GM12875 (cell line): ENCODE measurements at regions not wholly inside any gene's neighbourhood (a gene's known extent, or its start where the extent isn't known, plus 50 kb on each side); places are given as distances from the start of the nearest gene placed in this dataset.

ENCODE experiments used
- H3K4me3 ChIP-seq: one replicate; pipeline ENCODE4 v1.5.1; 2011; ENCODE audit warnings: low read depth, low read length, control low read depth
- TF ChIP-seq, protein P1 (sequence below): IDR thresholded peaks from 2 replicates; pipeline ENCODE4 v1.5.1; 2011; ENCODE audit warnings: low read depth, mild to moderate bottlenecking, control low read depth, inconsistent platforms, low read length, moderate library complexity, borderline replicate concordance; ENCODE audit not compliant: insufficient read depth

DNA sequence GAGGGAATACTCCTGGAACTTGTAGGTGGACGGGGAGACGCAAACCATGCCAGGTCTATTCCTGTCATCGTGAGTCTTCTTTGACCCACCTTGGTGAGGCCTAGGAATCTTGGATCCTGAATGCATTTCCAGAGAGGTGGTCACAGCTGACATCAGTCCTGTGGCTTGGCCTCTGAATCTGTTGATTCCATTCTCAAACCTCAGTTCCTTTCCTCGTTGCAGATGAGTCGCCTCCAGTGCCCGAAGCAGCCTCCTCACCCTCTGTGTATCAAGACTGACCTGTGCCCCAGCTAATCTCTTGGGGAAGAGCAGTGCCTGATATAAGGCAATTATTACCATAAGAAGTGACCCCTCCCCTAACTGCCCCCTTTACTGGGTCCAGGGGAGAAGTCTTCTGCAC is 118.1 kb downstream of the SMIM20 start:
- no peak overlapping the region for H3K4me3 ChIP-seq
- TF ChIP-seq, protein P1, sequence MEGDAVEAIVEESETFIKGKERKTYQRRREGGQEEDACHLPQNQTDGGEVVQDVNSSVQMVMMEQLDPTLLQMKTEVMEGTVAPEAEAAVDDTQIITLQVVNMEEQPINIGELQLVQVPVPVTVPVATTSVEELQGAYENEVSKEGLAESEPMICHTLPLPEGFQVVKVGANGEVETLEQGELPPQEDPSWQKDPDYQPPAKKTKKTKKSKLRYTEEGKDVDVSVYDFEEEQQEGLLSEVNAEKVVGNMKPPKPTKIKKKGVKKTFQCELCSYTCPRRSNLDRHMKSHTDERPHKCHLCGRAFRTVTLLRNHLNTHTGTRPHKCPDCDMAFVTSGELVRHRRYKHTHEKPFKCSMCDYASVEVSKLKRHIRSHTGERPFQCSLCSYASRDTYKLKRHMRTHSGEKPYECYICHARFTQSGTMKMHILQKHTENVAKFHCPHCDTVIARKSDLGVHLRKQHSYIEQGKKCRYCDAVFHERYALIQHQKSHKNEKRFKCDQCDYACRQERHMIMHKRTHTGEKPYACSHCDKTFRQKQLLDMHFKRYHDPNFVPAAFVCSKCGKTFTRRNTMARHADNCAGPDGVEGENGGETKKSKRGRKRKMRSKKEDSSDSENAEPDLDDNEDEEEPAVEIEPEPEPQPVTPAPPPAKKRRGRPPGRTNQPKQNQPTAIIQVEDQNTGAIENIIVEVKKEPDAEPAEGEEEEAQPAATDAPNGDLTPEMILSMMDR, result no peak

DNA sequence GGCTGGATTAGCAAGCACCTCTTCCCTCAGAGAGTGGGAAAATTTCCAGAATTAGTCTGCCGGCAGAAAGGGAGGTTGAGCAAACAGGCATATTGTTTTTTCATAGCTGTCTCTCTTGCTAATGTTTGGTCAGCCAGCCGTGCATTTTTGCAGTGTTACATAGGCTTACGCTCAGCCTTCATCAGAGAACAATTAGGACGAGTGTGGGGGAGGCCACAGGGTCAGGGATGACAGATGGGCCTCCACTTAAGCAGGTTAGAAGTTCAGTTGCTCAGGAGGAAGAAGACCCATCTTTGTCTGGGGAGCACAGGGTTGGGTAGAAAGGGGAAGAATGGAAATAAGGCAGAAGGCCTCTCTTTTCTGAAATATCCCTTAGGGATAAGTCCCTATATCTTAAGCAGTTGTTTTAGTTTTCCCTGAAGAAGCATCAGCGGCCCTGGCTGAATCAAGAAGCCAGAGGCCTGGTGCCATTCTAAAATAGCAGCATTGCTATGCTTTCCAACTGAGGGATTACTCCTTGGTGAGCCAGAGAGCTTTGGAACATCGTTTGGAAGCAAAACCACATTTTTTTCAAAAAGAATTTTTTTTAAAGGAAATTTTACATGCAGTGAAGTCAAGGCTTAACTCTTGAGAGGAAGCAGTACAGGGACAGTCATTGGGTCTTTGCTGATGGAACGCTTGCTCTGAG is 118.8 kb downstream of the SMIM20 start:
- TF ChIP-seq, protein P1, result no peak

DNA sequence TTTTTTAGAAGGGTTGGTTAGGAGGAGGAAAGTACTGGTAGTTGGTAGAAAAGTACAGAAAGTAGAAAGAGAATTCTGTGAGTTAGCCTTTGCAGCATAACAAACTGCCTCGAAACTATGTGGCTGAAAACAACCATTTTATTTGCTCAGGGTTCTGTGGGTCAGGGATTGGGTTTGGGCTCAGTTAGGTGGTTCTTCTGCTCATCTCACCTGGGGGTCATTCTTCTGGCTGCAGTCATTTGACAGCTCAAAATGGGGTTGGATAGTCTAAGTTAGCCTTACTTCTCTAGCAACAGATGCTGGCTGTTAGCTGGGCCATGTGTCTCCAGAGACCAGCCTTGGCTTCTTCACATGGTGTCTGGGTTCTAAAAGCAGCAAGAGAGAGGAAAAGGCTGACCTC is 119.4 kb downstream of the SMIM20 start:
- TF ChIP-seq, protein P1, result no peak
- no peak overlapping the region for H3K4me3 ChIP-seq

More for the DNA sequence above, 118.8 kb downstream of the SMIM20 start:
- H3K4me3 ChIP-seq, result no peak overlapping the region

DNA sequence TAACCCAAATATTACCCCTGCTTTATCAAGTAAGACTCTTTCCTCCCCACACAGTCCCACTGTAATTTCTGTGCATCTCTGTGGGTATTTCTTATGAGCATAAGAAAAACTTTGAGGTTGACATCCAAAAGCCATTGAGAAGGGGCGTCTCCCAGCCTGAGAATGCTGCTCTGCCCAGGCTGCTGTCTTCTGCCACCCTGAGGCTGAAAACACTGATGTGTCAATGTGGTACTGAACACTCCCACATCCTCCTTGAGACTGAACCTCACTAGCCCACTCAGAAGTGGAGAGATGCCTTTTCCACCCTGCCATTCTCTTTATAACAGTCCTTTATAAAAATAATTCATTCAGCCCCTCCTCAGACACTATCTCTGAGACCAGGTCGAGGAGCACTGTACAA is 120.8 kb downstream of the SMIM20 start:
- H3K4me3 ChIP-seq, result no peak overlapping the region
- TF ChIP-seq, protein P1, result no peak

DNA sequence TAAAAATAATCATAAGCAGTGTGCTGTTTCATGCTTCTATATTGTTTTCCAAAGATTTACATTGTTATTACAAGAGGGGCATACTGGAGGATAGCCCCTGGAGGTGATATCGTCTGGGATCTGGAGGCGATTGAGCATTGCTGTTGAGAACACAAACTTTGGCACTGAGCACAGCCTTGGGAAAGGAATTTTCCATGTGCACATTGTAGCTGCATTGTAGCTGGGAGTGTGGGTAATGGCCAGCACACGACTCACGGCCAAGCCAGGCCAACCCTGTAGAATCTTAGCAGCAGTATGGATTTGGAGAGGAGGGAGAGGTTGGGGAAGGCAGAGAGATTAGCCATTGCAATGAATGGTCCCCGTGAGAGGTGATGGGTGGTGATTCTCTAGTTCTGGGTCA is 121.9 kb downstream of the SMIM20 start:
- TF ChIP-seq, protein P1, result no peak

DNA sequence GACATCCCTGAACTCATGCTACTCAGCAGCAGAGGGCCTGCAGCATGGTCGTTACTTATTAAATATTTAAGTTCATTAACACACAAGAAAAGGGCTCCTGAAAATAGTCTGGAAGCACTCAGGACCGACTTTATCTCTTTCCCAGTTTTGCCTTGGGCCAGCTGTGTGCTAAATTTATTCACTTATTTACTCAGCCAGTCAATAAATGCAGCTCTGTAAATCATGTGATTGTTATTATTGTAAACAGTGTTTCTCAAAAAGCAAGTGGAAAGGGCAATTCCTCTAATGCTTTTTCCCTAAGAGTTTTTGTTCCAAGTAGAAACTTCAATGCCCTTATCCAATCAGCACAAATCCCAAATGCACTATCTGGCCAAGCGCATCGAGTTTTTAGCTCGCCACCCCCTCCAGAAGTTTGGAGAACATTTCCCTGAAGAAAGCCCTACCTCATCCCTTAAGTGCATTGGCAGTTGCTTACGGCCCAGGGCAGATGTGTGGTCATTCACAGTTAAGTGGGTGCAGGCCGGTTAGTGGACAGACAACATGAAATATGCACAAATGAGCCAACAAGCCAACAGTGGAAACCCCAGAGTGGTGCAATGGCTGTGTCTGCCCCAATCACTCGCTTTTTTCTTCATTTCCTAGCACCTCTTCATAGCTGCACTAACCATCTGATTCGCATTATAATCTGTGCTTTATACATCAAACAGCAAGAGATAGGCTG is 125.8 kb downstream of the SMIM20 start:
- H3K4me3 ChIP-seq, result no peak overlapping the region
- TF ChIP-seq, protein P1, result no peak

More for the DNA sequence above, 121.9 kb downstream of the SMIM20 start:
- H3K4me3 ChIP-seq, result no peak overlapping the region

DNA sequence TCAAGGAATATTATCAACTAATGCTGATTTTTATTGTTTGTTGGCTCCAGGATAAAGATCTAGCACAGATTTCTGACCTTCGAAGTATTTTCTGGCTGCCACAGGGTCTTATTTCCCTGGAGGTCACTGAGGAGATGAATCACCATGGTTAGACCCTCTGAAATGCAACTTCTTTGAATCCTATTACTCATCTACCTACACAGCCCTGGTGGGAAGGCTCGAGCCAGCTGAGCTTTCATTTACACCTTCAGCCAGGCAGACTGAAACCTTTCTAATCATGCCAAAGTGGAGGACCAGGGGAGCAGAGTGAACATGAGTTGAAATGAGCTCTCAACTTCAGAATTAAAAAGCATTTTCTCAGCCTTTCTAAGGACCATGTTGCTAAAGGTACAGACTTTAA is 130.5 kb downstream of the SMIM20 start:
- TF ChIP-seq, protein P1, result no peak
- no peak overlapping the region for H3K4me3 ChIP-seq
